GM12878 (cell line): ENCODE measurements at regions not wholly inside any gene's neighbourhood (a gene's known extent, or its start where the extent isn't known, plus 50 kb on each side); places are given as distances from the start of the nearest gene placed in this dataset.

Experiments
- NFYA ChIP-seq: IDR thresholded peaks from 2 replicates; pipeline ENCODE4 v1.6.1; 2011; ENCODE audit warnings: low read depth, mild to moderate bottlenecking, low read length, improper control_type of control experiment, borderline replicate concordance
- NR2C2 ChIP-seq: IDR thresholded peaks from 2 replicates; pipeline ENCODE4 v1.6.1; 2011; ENCODE audit warnings: borderline replicate concordance, low read depth; ENCODE audit not compliant: control insufficient read depth, insufficient read length
- TCF3 ChIP-seq: IDR thresholded peaks from 2 replicates; pipeline ENCODE4 v1.6.1; 2012; ENCODE audit warnings: low read depth, mild to moderate bottlenecking, low read length, borderline replicate concordance; ENCODE audit not compliant: insufficient read depth
- ZBTB40 ChIP-seq: fragments of 450-650 bp; IDR thresholded peaks from 2 replicates; pipeline ENCODE4 v1.6.1; 2016; ENCODE audit warnings: mild to moderate bottlenecking, moderate library complexity, borderline replicate concordance
- TF ChIP-seq, protein P1 (sequence below): fragments of 150-350 bp; IDR thresholded peaks from 2 replicates; pipeline ENCODE4 v1.6.1; 2016; ENCODE audit warnings: low read depth, low read length

GRCh38 chr13:87827479-87827878, 156.3 kb downstream of the SLITRK5 start (continued):
- TF ChIP-seq, protein P1, sequence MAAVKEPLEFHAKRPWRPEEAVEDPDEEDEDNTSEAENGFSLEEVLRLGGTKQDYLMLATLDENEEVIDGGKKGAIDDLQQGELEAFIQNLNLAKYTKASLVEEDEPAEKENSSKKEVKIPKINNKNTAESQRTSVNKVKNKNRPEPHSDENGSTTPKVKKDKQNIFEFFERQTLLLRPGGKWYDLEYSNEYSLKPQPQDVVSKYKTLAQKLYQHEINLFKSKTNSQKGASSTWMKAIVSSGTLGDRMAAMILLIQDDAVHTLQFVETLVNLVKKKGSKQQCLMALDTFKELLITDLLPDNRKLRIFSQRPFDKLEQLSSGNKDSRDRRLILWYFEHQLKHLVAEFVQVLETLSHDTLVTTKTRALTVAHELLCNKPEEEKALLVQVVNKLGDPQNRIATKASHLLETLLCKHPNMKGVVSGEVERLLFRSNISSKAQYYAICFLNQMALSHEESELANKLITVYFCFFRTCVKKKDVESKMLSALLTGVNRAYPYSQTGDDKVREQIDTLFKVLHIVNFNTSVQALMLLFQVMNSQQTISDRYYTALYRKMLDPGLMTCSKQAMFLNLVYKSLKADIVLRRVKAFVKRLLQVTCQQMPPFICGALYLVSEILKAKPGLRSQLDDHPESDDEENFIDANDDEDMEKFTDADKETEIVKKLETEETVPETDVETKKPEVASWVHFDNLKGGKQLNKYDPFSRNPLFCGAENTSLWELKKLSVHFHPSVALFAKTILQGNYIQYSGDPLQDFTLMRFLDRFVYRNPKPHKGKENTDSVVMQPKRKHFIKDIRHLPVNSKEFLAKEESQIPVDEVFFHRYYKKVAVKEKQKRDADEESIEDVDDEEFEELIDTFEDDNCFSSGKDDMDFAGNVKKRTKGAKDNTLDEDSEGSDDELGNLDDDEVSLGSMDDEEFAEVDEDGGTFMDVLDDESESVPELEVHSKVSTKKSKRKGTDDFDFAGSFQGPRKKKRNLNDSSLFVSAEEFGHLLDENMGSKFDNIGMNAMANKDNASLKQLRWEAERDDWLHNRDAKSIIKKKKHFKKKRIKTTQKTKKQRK, result no peak
- no peak for TF ChIP-seq NR2C2
- TF ChIP-seq TCF3, result no peak
- TF ChIP-seq NFYA, result no peak
- no peak for TF ChIP-seq ZBTB40
